Right lobe of liver (tissue), 4 donors: ENCODE measurements at regions not wholly inside any gene's neighbourhood (a gene's known extent, or its start where the extent isn't known, plus 50 kb on each side); places are given as distances from the start of the nearest gene placed in this dataset.

ENCODE experiments used
- CTCF ChIP-seq, 4 donors: fragments of 200-600 bp in 3 of 4; fragments of 450-650 bp in 1 of 4; IDR thresholded peaks; one replicate each; pipeline versions ENCODE4 v1.5.1 to v1.8.0; 2016 to 2022; ENCODE audit warnings: antibody characterized with exemption in 4 of 4, mild to moderate bottlenecking in 2 of 4
- POLR2A ChIP-seq: fragments of 450-650 bp; IDR thresholded peaks from one replicate; pipeline ENCODE4 v1.6.1; 2017; ENCODE audit warnings: antibody characterized with exemption, mild to moderate bottlenecking
- donor health status: DM: no; HTN: no; CAD: no.
- donor health status: DM: no; HTN: no; CAD: no.
- donor health status: DM: no; HTN: yes; CAD: no.

DNA sequence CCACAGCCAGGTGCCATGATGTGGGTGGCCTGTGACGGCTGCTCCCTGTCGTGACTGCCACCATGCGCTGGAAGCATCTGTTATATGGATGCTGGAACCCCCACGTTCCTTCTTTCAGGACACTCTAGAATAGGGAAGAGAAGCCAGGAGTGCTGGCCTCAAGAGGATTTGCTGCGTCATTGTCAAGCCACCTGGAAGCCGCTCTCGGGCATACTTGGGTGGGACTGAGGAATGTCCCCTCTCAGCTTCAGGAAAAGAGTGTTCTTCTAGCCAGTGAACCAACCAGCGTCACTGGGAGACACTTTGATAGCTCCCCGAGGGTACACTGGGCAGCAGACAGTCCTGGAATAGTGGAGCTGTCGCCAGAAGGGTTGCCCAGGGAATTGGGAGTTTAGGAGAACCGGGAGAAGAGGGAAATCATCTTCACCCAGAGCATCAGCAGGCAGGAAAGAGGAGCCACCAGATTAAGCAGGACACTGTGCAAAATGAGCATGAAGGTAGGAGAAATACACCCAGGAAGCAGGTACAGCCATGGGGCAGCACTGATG is 130.8 kb upstream of the SASH1 start:
- TF ChIP-seq CTCF (IDR thresholded peaks at IDR 0.05) (no peak), POLR2A (no peak)
